Activated naive CD4-positive, alpha-beta T cell treated with Interleukin-2 at 50 U/mL for 16 hours (primary cell): ENCODE measurements at regions not wholly inside any gene's neighbourhood (a gene's known extent, or its start where the extent isn't known, plus 50 kb on each side); places are given as distances from the start of the nearest gene placed in this dataset.
"Not testable (repeated sequence)": the region's sequence is repeated elsewhere in the genome, so short reads cannot be mapped to it uniquely, and the experiment has no call there.

Experiments
- DNase-seq: peaks from one replicate; pipeline ENCODE4 v3.0.0-alpha.2; 2020

GRCh38 chr21:20882462-20883407 is 115.5 kb upstream of the NCAM2 start:
- no peak for DNase-seq

DNA sequence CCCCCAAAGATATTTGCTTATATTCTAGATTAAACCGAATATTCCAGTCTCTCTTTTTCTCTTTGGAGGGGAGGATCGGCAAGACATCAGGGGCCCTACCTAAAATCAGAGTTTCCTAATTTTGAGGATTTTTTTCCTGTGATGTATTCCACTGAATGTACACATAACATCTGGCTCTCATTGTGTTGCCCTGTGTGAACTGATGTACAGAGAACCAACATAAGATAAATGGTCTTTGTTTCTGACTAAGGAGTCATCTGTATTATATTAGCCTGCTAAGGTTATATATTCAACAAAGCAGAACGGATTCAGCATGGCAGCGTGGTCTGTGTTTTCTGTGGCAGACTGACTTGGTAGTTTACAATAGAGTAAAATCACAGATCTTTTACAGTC is 114.8 kb upstream of the NCAM2 start:
- no peak for DNase-seq

DNA sequence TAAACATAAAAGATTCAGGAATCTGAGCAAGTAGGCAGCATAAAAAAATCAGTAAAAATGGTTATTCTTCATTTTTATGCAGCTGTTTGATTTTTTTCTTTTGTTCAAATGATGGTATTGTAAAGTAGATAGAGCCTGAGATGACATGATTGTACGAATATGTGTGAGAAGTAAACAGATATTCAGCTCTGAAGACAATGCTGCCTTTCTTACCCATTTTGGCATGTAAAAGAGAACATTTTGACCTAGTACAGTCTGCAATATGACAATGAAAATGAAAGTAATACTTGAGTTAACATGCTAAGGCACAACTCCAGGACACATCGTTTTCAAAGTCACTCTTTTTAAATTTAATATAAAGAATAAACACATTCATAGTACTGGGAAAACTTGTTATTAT is 95.7 kb upstream of the NCAM2 start:
- no peak for DNase-seq

DNA sequence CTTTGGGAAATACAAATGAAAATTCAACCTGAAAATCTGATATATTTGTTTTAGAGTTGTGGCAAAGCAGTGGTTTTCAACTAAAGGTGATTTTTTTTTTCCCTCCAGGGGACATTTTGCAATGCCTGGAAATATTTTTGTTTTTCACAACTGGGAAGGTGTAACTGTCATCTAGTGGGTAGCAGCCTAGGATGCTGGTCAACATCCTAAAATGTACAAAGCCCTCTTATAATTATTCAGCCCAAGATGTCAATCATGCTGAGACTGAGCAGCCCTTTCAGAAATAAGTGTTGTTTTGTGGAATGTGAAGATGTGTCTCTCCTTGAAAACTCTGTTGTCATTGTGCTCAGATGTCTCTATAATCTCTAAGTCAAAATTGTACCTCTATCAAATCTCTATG is 95.2 kb upstream of the NCAM2 start:
- no peak for DNase-seq

DNA sequence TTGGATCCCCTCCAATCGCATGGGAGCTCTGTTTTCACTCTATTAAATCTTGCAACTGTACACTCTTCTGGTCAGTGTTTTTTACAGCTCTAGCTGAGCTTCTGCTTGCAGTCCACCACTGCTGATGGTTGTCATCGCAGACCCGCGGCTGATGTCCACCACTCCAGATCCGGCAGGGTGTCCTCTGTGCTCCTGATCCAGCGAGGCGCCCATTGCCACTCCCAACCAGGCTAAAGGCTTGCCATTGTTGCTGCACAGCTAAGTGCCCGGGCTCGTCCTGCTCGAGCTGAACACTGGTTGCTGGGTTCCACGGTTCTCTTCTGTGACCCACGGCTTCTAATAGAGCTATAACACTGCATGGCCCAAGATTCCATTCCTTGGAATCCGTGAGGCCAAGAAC is 70.7 kb upstream of the NCAM2 start:
- DNase-seq, result not testable (repeated sequence)

GRCh38 chr21:20942523-20942922 is 55.7 kb upstream of the NCAM2 start:
- DNase-seq, result no peak

DNA sequence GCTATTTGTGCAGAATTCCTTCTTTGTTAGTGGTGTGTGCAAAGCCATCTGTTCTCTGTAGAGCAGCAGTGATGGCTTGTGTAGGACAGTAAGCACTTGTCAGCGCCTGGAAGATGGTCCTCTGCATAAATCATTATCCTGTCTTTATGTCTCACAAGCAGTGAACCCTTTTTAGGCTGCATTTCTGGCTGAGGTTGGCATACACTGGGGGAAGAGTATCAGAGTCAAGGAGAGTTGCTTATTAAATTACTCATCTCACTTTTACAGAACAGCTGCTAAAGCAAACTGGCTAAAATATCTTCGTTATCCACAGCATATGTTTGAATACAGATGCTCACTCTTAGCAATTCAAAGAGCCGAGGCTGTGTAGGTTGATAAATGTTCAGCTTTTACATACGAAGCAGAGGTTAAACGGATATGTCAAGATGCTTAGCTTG is 54.6 kb upstream of the NCAM2 start:
- DNase-seq, result no peak

DNA sequence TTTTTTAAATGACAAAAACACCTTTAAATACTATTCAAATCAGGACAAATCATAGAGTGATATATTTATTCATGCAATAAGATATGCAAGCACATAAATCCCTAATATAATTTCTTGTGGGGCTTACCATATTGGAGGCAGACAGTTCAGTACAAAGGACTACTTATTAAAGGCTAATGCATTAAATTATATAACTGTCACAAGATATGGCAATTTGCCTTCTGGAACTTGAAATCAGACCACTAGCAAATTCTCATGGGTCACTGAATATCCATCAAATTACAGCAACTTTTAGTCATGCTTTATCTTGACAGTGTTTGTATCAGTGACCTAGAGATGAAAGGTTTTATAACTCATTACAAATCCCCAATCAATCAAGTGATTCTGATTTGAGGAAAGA is 54.1 kb upstream of the NCAM2 start:
- no peak for DNase-seq

GRCh38 chr21:20946701-20947100 is 51.5 kb upstream of the NCAM2 start:
- DNase-seq, result no peak
